ENCODE measurements at regions not wholly inside any gene's neighbourhood (a gene's known extent, or its start where the extent isn't known, plus 50 kb on each side); places are given as distances from the start of the nearest gene placed in this dataset.

DNA sequence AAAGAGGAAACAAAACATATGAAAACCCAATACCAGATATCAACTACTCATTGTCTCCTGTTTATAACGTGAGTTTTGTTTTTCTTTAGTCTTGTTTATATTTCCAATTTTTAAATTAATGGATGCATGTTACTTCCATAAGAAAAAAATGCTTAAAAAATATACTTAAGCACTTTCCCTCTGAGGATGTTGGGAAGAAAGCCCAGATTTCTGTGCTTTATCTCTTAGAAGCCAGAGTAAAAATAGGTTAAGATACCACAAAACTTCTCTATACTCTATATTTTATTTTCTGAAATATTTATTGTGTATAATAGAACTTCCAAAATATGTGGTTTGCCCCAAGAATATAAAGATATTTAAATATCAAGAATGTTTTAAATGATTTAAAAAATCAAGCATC is 633.9 kb downstream of the STK39 start:
- TF ChIP-seq CTCF (IDR thresholded peaks at IDR 0.05) (no peak), POLR2A (IDR thresholded peaks at IDR 0.05) (no peak)

Data from lower leg skin (tissue), 3 donors.